HepG2 (cell line): ENCODE measurements at regions not wholly inside any gene's neighbourhood (a gene's known extent, or its start where the extent isn't known, plus 50 kb on each side); places are given as distances from the start of the nearest gene placed in this dataset.

Source experiments
- ATAC-seq: fragments of 200-7000 bp; cut with Tn5 transposase; 3 replicates; pipeline ENCODE4 v1.9.1; 2020; ENCODE audit warnings: mild to moderate bottlenecking, moderate library complexity
- BruUV-seq: library from RNA; stranded (reverse); fragments of 400-500 nt; replicated peaks from 2 replicates; lab custom pipeline; 2021; lab: Mats Ljungman, UMichigan
- CTCF ChIA-PET: fragments of 300-600 bp; formaldehyde crosslinking; extraction: SDS; loops from one replicate; lab custom pipeline; 2021; ENCODE audit warnings: low total read pairs, inconsistent platforms, low intra/inter-chr PET ratio; lab: Yijun Ruan, JAX
- POLR2A ChIA-PET: fragments of 350-600 bp; sonication (Branson Sonifier 250); formaldehyde crosslinking; loops from one replicate; lab custom pipeline; 2020; ENCODE audit warnings: antibody characterized with exemption, inconsistent platforms; lab: Yijun Ruan, JAX
- DNase-seq: peaks from one replicate; pipeline ENCODE4 v3.0.0-alpha.2; 2015; ENCODE audit warnings: low spot score
- FAIRE-seq: peaks from 3 replicates; lab custom pipeline; 2011; peaks lifted over from hg19 to GRCh38; lab: Jason Lieb, UNC
- H2AFZ ChIP-seq: one replicate; pipeline ENCODE4 v1.6.1; 2011; ENCODE audit warnings: low read length, inconsistent platforms
- H3K27ac ChIP-seq: fragments of 300-600 bp; 3 replicates; pipeline ENCODE4 v1.8.0; 2011; ENCODE audit warnings: mixed run types, mild to moderate bottlenecking, mixed read lengths, low read length, inconsistent platforms; ENCODE audit not compliant: insufficient read depth; ENCODE audit errors: extremely low read length
- H3K27me3 ChIP-seq, 2 experiments: fragments of 200-600 bp in 1 of 2; 2 replicates in 1 of 2; 3 replicates in 1 of 2; pipeline versions ENCODE4 v1.6.0 to v1.8.0; 2011; ENCODE audit warnings: low read length in 2 of 2, mild to moderate bottlenecking in 2 of 2, moderate library complexity in 2 of 2, inconsistent platforms in 1 of 2; ENCODE audit not compliant: insufficient read depth in 2 of 2, control insufficient read depth in 1 of 2
- H3K36me3 ChIP-seq, 2 experiments: fragments of 200-600 bp in 1 of 2; replicated peaks in 1 of 2; 2 replicates in 1 of 2; 3 replicates in 1 of 2; pipeline versions ENCODE4 v1.5.1 to v1.8.0; 2011; ENCODE audit warnings: low read length in 2 of 2, inconsistent platforms in 1 of 2; ENCODE audit not compliant: insufficient read depth in 2 of 2, control insufficient read depth in 1 of 2
- H3K4me1 ChIP-seq: 2 replicates; pipeline ENCODE4 v1.5.1; 2012; ENCODE audit warnings: low read length, inconsistent platforms; ENCODE audit not compliant: insufficient read depth
- H3K4me2 ChIP-seq: 2 replicates; pipeline ENCODE4 v1.6.0; 2011; ENCODE audit warnings: low read depth, low read length, inconsistent platforms
- H3K4me3 ChIP-seq, 3 experiments: fragments of 200-600 bp in 1 of 3; sonication (generic), shearing (Covaris generic) in 1 of 3; replicated peaks in 1 of 3; 2 replicates each; pipeline ENCODE4 v1.5.1; 2011 to 2016; ENCODE audit warnings: low read length in 3 of 3, inconsistent platforms in 2 of 3, low read depth in 2 of 3, mild to moderate bottlenecking in 2 of 3, control low read depth in 1 of 3, mixed read lengths in 1 of 3; ENCODE audit not compliant: insufficient read depth in 1 of 3
- H3K79me2 ChIP-seq: one replicate; pipeline ENCODE4 v1.6.1; 2011; ENCODE audit warnings: low read length, inconsistent platforms; ENCODE audit not compliant: insufficient read depth
- H3K9ac ChIP-seq: 2 replicates; pipeline ENCODE4 v1.6.0; 2011; ENCODE audit warnings: mild to moderate bottlenecking, low read depth, low read length, inconsistent platforms; ENCODE audit not compliant: insufficient read depth
- H3K9me3 ChIP-seq: 2 replicates; pipeline ENCODE4 v1.5.1; 2012; ENCODE audit warnings: mild to moderate bottlenecking, low read length
- H4K20me1 ChIP-seq: 2 replicates; pipeline ENCODE4 v1.6.0; 2011; ENCODE audit warnings: inconsistent platforms, mild to moderate bottlenecking, low read length, moderate library complexity; ENCODE audit not compliant: insufficient read depth
- ATAD3A ChIP-seq: sonication (generic); formaldehyde crosslinking; IDR thresholded peaks from 2 replicates; pipeline ENCODE4 v1.4.0; 2020; ENCODE audit warnings: missing genetic modification reagents
- DNMT3B ChIP-seq: conservative IDR thresholded peaks from 2 replicates; pipeline ENCODE4 v1.6.1; 2016; ENCODE audit warnings: missing biosample characterization, control low read depth
- PHF21A ChIP-seq: sonication (generic); formaldehyde crosslinking; IDR thresholded peaks from 2 replicates; pipeline ENCODE4 v1.5.0; 2020; ENCODE audit warnings: mild to moderate bottlenecking, missing genetic modification reagents
- STAT5B ChIP-seq: sonication (generic); formaldehyde crosslinking; IDR thresholded peaks from 2 replicates; pipeline ENCODE4 v1.4.0; 2020; ENCODE audit warnings: missing genetic modification reagents
- SYNCRIP ChIP-seq: fragments of 200-400 bp; formaldehyde crosslinking; IDR thresholded peaks from 2 replicates; pipeline ENCODE4 v1.6.1; 2018; ENCODE audit warnings: mild to moderate bottlenecking, low read depth, low read length; ENCODE audit not compliant: insufficient read depth
- ZBTB8A ChIP-seq: sonication (generic); formaldehyde crosslinking; IDR thresholded peaks from 2 replicates; pipeline ENCODE4 v1.4.0; 2020; ENCODE audit warnings: mild to moderate bottlenecking, low read depth, missing genetic modification reagents, borderline replicate concordance
- ZNF121 ChIP-seq: sonication (generic); formaldehyde crosslinking; IDR thresholded peaks from 2 replicates; pipeline ENCODE4 v1.5.0; 2020; ENCODE audit warnings: mild to moderate bottlenecking, missing genetic modification reagents
- ZNF274 ChIP-seq: sonication (generic); formaldehyde crosslinking; IDR thresholded peaks from 2 replicates; pipeline ENCODE4 v1.5.1; 2020; ENCODE audit warnings: mild to moderate bottlenecking, missing genetic modification reagents
- ZNF350 ChIP-seq: sonication (generic); formaldehyde crosslinking; IDR thresholded peaks from 2 replicates; pipeline ENCODE4 v1.4.0; 2020; ENCODE audit warnings: mild to moderate bottlenecking, low read depth, missing genetic modification reagents, borderline replicate concordance
- ZNF432 ChIP-seq: sonication (generic); formaldehyde crosslinking; IDR thresholded peaks from 2 replicates; pipeline ENCODE4 v1.5.0; 2020; ENCODE audit warnings: missing genetic modification reagents, mild to moderate bottlenecking, borderline replicate concordance
- ZNF652 ChIP-seq: IDR thresholded peaks from 2 replicates; pipeline ENCODE4 v1.6.1; 2016; ENCODE audit warnings: low read depth, borderline replicate concordance
- ZZZ3 ChIP-seq: sonication (generic); formaldehyde crosslinking; IDR thresholded peaks from 2 replicates; pipeline ENCODE4 v1.4.0; 2020; ENCODE audit warnings: missing genetic modification reagents, mild to moderate bottlenecking, borderline replicate concordance
- WGBS: methylation state at CpG from one replicate; pipeline ENCODE4 v1.1.6; 2017; ENCODE audit warnings: low lambda C conversion rate; 5-methylcytosine and 5-hydroxymethylcytosine counted together
- in situ Hi-C: cut with HindIII; loops from 2 replicates; pipeline ENCODE4 v1.10.0; 2017; ENCODE audit warnings: low pct_unique_long_range_greater_than_20kb; ENCODE audit not compliant: extremely low pct_ligation_motif_present
- intact Hi-C: fragments of 100-400 bp; cut with micrococcal nuclease; formaldehyde crosslinking; loops from one replicate; pipeline ENCODE4 v1.10.0; 2022; ENCODE audit not compliant: unreplicated experiment
- TF ChIP-seq, protein P1 (sequence below): sonication (generic); formaldehyde crosslinking; IDR thresholded peaks from 2 replicates; pipeline ENCODE4 v1.5.0; 2020; ENCODE audit warnings: mild to moderate bottlenecking, missing genetic modification reagents, moderate library complexity
- TF ChIP-seq, protein P2 (sequence below): sonication (generic); formaldehyde crosslinking; IDR thresholded peaks from 2 replicates; pipeline ENCODE4 v1.5.0; 2020; ENCODE audit warnings: missing genetic modification reagents

DNA sequence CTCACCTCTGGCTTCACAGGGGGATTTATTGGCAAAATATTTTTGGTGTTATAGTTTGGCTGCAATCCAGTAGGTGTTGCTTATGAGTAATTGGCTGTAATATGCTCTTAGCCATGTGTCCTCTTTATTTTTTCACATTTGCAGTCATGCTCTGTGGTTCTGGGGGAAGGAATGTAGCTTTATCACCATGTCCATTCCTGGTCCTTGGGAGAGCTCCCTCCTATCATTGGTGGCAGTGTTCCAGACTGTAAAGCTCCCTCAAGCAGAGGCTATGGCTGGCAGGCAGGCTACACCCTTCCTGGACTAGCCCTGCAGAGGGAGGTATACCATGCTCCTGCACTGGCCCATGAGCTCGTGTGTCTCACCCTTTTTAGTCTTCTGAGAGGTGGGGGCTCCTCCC lies 120.0 kb upstream of the FSIP2 start:
- Histone ChIP-seq H3K4me2 (no peak overlapping the region), H3K79me2 (no peaks in the 10 kb centered on the region), H3K9me3 (no peaks in the 10 kb centered on the region), H3K4me3 (no peak overlapping the region), H3K36me3 (no peaks in the 10 kb centered on the region), H3K9ac (no peak overlapping the region), H3K4me1 (no peaks in the 10 kb centered on the region)
- ChIA-PET CTCF (no interaction called here), POLR2A (no interaction called here)
- in situ Hi-C loops, result loop anchor here (25.0 kb wide), 2 partner anchors 644 to 844 kb away; no protein-coding TSS in a partner anchor
- DNase-seq, result no peak
- BruUV-seq, result no TSS peak
- TF ChIP-seq ZNF274 (CRISPR knock-in tag), result no peak
- TF ChIP-seq ZNF121, result no peak
- TF ChIP-seq PHF21A (CRISPR knock-in tag), result no peak
- TF ChIP-seq ZNF432 (CRISPR knock-in tag), result no peak
- TF ChIP-seq SYNCRIP, result no peak
- TF ChIP-seq ZZZ3 (CRISPR knock-in tag), result no peak
- TF ChIP-seq, all 625 proteins: peak for 0
- intact Hi-C loops, result no loop called here
- Histone ChIP-seq H4K20me1 (no peaks in the 10 kb centered on the region), H2AFZ (no peak overlapping the region), H3K27ac (no peak overlapping the region), H3K27me3 (no peaks in the 10 kb centered on the region; a peak in 1 of 5 replicates)
- WGBS, result 0% methylated on average over 1 of the region's 1 CpG
- no peak for FAIRE-seq
- ATAC-seq, result peak; percentile 71

DNA sequence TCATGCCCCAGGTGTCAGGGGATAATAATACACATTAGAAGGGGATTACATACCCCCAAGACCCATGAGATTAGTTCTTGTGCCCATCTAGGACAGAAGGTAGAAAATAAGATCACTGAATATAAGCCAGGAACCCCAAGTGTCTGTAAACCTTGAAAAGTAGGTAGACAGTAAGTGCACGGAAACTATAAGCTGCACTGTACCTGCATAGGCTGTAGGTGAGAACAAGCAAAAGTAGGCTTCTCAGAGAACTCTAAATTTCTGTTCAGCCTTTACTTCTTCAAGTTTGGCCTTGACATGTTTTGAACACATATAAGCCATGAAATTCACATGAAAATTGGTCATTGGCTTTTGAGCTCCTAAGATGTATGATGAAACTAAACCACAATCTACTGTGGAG lies 113.0 kb upstream of the FSIP2 start:
- in situ Hi-C loops (no loop called here), intact Hi-C loops (loop anchor here (5.0 kb wide), 1 partner anchor 112 kb away; the partner anchor contains the start of gene FSIP2)
- FAIRE-seq (no peak), ATAC-seq (peak; percentile 35; the same call in 1 of the 3 replicates), DNase-seq (no peak)
- no peak overlapping the region for H3K27ac ChIP-seq
- BruUV-seq, result no TSS peak
- no peaks in the 10 kb centered on the region for H4K20me1 ChIP-seq
- no peaks in the 10 kb centered on the region for H3K9me3 ChIP-seq
- H3K79me2 ChIP-seq, result no peaks in the 10 kb centered on the region
- POLR2A ChIA-PET, result no interaction called here
- 32% methylated on average over 1 of the region's 1 CpG for WGBS
- no peaks in the 10 kb centered on the region for H3K36me3 ChIP-seq
- no peak overlapping the region for H3K9ac ChIP-seq
- no peak overlapping the region for H2AFZ ChIP-seq
- H3K4me2 ChIP-seq, result no peak overlapping the region
- no peaks in the 10 kb centered on the region for H3K4me1 ChIP-seq
- no peak overlapping the region for H3K4me3 ChIP-seq
- CTCF ChIA-PET, result no interaction called here
- no peaks in the 10 kb centered on the region for H3K27me3 ChIP-seq
- TF ChIP-seq ZNF350 (CRISPR knock-in tag) (no peak), ZBTB8A (CRISPR knock-in tag) (no peak), DNMT3B (CRISPR knock-in tag) (no peak), ATAD3A (no peak), STAT5B (CRISPR knock-in tag) (no peak), ZNF652 (no peak)
- TF ChIP-seq, protein P1, sequence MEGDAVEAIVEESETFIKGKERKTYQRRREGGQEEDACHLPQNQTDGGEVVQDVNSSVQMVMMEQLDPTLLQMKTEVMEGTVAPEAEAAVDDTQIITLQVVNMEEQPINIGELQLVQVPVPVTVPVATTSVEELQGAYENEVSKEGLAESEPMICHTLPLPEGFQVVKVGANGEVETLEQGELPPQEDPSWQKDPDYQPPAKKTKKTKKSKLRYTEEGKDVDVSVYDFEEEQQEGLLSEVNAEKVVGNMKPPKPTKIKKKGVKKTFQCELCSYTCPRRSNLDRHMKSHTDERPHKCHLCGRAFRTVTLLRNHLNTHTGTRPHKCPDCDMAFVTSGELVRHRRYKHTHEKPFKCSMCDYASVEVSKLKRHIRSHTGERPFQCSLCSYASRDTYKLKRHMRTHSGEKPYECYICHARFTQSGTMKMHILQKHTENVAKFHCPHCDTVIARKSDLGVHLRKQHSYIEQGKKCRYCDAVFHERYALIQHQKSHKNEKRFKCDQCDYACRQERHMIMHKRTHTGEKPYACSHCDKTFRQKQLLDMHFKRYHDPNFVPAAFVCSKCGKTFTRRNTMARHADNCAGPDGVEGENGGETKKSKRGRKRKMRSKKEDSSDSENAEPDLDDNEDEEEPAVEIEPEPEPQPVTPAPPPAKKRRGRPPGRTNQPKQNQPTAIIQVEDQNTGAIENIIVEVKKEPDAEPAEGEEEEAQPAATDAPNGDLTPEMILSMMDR (CRISPR knock-in tag), result no peak
- TF ChIP-seq, protein P2, sequence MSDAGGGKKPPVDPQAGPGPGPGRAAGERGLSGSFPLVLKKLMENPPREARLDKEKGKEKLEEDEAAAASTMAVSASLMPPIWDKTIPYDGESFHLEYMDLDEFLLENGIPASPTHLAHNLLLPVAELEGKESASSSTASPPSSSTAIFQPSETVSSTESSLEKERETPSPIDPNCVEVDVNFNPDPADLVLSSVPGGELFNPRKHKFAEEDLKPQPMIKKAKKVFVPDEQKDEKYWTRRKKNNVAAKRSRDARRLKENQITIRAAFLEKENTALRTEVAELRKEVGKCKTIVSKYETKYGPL (CRISPR knock-in tag), result no peak
